Islet of Langerhans (tissue), 1 donor: ENCODE measurements at regions not wholly inside any gene's neighbourhood (a gene's known extent, or its start where the extent isn't known, plus 50 kb on each side); places are given as distances from the start of the nearest gene placed in this dataset.
A peak's percentile ranks its signal among the peaks of the same experiment; 100 is the strongest.

ENCODE experiments used
- FAIRE-seq: peaks from one replicate; lab custom pipeline; 2011; peaks lifted over from hg19 to GRCh38; lab: Jason Lieb, UNC

DNA sequence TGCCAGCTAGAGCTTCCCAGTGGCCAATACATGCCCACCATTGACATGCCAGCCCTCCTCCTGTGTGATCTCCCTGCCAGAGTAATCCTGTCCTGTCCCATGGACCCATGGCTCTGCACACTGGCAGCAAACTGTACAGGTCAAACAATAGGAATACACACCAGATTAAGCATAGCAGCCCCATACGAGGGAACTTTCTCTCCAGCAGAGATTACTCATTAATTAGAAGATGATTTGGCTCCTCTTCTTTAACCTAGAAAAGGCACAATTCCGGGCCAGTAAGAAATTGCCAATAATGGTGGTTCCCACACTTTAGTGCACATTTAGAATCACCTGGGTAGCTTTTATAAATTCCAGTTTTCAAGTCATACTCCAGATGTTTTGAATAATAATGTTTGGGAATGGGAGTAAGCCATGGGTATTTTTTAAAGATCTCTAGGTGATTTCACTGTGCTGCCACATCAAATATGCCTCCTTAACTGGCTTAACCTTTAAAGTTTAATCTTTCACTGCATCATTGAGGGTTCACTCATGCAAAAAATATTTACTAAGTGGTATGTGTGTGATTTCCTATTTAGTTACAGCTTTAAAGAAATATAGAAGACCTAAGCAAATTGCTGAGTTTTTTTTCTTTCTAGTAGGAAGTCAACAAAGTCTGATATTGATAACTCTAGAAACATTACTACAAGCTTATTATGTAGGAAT lies 277.6 kb upstream of the NWD2 start:
- FAIRE-seq: no peak

DNA sequence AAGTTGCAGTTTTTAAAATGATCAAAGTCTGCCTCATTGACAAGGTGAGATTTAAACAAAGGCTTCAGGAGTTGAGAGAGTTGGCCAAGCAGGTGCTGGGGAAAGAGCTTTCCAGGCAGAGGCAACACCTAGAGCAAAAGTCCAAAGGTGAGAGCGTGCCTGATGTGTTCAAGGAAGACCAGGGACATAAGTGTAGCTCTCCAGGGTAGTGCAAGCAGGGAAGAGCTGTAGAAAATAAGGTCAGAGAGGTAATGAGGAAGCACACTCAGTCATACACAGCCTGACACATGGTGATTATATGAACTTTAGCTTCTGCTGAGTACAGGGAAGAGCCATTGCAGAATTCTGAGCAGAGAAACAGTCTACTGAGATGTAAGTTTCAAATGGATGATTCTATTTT lies 265.0 kb upstream of the NWD2 start:
- FAIRE-seq: no peak

DNA sequence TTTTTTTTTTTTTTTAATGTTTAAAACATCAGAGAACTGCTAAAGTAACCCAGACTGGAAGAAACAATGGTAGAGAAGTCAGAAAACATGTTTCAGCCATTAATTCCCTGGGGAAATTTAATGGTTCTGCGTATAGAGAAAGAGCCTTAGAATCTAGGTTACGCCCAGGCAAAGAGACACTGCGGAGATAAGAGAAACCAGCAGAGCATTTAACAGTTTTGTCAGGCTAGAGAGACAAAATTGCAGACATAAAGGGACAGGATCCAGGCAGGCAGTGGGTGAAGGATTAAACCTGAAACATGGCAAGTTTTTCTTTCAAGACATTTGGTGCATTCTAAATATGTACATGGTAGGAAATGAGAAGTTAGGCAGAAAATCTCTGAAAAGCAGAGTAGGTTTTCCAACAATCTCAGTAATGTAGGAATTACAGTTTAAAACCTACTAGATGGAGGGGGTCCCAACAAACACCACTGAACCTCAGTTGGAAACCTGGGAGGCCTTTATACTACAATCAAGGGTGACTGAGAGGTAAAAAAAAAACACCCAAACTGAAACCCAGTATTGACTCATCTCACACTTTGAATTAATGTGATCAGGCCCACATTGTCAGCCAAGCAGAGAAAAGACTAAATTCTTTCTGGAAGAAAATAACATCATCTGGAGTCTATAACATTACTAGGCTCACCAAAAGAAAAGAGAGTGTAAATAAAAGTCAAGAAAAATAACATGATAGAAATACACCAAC lies 254.2 kb upstream of the NWD2 start:
- FAIRE-seq: no peak

DNA sequence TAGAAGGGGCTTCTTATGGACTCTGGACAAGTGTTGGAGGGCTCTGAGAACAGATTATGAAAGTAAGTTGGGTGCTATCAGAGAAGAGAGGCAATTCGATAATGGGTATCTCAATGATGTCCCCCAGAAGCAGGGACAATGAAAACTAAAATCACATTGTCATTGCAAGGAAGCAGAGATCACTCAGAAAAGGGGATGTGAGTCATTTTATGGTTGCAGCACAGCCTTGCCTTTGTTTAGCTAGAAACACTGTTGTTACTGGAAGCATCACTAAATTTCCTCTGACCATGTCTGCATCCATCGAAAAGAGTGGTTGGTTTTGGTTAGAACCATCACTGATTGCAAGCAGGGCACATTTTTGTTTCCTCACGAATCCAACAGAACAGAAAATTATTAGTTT lies 246.8 kb upstream of the NWD2 start:
- no peak for FAIRE-seq

DNA sequence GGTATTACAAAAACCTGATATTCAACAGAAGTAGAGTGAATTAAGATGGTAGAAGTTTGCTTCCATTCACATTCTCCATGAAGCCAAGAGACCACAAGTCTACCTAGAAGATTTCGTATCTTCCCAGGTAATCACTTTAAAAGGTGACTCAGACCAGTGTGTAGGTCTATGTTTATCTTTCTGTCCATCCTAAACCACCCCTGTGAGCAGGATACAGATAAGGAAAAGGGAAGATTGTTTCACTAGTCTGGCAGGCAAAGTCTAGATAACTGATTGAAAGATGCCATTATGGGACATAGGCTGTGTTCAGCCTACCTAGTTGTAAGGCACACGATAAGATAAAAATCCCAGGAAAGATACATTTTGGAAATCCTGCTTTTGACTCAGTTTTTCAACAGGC lies 244.3 kb upstream of the NWD2 start:
- no peak for FAIRE-seq

DNA sequence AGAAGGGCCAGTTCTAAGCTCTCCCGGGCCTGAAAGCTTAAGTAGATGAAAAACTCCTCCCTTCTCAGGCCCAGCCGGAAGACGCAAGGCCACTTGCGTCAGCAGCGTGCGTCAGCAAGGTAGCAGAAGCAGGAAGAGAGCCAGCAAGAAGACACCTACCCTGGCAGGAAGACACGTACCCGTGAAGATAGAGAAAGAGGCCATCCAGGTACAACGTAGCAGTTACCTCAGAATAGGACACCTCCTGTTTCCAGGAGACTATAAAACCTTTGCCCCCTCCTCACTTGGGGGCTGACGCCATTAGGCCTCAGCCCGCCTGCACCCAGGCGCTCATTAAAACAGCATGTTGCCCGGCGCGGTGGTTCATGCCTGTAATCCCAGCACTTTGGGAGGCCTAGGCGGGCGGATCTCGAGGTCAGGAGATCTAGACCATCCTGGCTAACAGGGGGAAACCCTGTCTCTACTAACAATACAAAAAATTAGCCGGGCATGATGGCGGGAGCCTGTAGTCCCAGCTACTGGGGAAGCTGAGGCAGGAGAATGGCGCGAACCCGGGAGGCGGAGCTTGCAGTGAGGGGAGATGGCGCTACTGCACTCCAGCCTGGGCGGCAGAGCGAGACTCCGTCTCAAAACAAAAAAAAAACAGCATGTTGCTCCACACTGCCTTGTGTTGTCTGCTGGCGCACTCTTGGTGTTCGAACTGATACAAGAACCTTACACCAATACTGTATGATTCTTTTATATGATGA lies 242.7 kb upstream of the NWD2 start:
- FAIRE-seq: no peak

DNA sequence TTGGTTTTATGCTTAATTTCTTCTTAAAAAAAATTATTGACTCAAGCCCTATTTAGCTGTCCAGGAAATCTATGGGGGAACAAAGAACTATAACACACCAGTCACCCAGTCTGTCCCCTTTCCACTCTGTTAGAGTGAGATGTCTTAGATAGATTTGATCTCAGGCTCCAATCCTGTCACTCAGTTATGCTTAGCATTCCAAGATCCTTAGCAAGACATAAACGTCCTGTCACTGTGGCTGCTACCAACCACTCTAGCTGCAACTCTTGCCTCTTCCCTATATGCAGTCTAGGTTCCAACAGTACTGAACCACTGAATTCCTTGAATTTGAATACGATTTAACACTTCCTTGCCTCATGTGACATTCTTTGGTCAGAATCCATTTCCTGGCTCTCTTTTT lies 241.9 kb upstream of the NWD2 start:
- no peak for FAIRE-seq

DNA sequence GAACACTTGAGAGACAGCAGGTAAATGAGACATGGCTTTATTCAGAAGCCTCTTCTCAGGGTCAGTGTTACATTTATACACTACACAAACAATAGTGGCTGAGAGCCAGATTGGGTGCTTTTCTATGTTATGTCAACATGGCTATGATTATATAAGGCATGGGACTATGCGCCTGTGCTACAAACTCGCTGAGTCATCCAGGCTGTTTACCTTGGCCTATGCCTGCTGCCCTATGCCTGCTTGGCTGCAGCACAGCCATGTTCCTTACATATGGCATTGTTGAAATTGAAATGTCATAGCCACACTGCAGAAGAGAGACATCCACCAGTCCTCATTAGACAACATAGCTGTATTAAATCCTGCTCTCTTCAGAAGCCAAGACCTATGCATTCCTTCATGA lies 236.3 kb upstream of the NWD2 start:
- FAIRE-seq: no peak

DNA sequence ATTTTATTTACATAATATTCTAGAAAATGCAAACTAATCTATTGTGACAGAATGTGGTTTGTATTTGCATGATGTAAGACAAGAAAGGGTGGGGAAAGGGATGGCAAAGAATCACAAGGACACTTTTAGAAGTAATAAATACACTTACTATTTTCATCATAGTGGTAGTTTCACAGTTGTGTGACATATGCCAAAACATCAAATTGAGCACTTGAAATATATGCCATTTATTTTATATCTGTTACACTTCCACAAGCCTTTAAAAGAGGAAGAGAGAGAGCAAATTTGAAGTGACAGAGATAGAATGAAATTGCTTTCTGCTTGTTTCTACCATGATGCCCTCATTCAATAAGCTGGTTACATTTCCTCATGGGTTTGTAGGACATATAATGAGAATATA lies 230.0 kb upstream of the NWD2 start:
- FAIRE-seq: no peak

DNA sequence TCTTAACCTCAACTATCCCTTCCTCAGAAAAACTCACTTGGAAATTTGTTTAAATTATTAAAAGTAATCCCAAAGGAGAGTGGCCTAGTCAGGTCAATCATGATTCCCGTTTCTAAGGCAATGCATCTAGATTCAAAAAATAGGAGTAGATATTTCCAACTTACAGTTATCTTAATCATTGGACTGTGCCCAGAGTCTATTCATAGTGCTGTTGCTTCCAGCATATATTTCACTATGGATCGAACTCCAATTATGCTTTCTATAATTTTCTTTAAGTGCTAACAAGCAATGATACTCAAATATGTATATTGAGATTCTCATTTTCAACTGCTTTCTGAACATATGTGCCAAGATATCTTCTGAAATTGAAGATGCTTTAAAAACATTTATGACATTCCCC lies 229.2 kb upstream of the NWD2 start:
- no peak for FAIRE-seq

DNA sequence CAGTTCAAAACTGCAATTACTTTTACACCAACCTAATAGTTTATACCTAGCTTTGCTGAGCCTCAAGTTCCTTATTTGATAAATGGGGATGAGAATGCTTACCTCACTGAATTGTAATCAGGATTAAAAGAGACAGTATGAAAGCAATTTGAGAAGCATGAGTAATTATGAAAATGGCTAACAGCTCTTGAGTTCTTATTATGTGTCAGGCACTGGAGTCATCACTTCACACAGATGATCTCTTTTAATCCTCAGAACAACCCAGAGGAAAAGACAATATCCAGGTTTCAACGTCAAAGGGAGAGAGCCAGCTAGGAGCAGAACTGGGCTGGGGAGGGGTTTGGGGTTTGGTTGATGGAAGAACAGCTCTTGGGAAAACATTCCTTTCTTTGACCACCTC lies 221.0 kb upstream of the NWD2 start:
- no peak for FAIRE-seq

DNA sequence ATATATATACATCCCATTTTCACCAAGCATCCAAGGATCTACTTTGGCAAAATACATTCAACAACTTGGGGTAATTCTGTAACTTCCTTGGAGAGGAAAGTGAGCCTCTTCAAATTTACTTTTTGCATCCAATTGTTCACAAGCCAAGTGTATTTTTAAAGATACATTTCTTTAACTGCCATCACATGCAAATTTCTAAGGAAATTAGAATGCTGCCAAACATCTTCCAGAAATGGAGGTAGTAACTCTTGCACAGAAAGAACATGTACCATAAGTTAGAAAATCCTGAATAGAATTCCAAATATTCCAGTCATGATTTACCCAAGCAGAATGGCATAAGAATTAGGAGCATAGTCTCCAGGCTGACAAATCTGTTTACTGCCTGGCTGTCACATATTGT lies 220.5 kb upstream of the NWD2 start:
- no peak for FAIRE-seq

DNA sequence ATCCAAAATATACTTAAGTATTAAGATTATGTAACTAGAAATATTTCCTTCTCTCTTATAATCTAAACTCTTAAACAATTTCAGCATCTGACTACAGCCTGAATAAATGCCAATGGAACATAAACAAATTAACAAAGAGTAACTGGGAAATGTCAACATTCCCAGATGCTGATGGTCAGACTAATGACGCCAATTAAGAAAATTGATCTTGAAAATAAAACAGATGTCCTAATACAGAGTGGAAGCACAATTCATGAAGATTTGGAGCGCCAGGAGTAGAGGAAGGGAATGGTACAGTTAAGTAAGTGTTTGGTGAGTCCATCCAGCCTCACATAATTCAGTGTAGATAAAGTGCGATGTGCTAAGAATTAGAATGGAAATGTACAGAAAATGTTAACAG lies 203.7 kb upstream of the NWD2 start:
- no peak for FAIRE-seq

DNA sequence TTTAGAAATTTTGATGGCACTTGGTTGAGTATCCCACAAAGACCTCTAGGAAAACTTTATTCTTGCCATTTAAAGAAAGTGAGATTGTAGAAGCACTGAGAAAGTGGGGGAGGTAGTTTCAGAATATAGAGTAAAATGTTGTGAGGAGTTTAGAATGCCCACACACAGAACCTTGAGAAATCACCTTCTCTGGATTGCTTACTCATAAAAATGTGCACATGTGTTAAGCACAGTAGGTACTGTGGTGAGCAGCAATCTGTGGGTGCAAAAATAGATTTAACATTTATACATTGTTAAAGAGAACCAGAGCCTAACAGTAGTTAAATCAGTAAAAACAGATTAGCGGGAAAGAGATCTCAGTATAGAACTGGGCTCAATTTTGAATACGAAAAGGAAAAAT lies 201.2 kb upstream of the NWD2 start:
- FAIRE-seq: no peak

DNA sequence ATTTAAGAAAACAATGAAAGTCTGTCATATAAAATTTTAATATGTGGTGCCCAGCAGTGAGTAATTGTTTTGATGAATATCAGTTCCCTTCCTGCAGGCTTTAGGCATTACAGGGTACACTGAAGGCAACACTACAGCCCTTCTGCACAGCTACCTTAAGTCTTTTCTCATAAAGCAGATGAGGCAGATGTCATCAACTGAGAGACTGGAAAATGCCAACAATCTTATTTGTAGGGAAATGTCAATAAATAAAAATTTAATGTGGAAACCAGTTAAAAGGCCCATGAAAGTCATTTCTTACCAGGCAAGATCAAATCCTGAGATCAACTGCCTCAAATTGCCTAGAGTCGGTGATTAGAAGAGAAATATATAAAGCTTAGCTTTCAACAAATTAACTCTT lies 193.4 kb upstream of the NWD2 start:
- FAIRE-seq: no peak

DNA sequence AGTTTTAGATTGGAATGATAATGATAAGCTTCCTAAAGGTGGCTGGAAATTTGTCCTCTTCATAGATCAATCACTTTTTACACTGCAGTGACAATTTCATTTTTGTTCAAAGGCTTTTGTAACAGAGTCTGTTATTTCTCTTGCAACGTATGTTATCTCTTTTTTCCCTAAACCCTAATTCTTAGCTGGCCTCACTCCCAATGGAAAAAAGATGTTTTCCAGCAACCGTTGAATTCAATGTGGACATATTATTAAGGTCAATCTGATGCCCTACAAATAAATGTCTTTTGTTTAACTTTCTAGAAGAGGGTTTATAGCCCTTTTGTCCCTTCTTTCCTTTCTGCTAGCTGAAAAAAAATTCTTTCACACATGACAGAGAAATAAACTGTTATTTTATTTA lies 192.7 kb upstream of the NWD2 start:
- no peak for FAIRE-seq

DNA sequence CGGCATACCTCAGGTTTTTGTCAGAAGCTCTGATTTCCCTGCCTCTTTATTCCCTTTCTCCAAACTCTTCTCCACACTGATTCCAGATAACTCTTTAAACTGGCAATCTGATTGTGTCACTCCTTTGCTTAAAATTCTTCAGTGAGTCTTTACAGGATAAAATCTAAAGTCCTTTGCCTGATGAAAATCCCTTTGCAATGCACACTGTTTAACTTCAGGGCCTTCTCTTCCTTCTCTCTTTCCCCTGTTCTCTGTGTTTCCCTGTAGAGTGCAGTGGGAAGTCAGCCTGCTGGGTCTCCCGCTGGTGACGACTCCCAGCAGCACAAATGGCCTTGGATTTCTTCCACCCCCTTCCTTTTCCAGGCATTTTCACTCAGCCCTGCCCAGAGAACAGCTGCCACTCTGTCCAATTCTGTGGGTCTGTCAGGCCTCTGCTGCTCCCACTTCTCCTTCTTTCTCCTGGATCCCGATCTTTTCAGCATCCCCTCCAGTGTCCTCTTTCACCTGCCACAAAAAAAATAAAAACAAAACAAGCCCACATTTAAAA lies 189.9 kb upstream of the NWD2 start:
- no peak for FAIRE-seq

DNA sequence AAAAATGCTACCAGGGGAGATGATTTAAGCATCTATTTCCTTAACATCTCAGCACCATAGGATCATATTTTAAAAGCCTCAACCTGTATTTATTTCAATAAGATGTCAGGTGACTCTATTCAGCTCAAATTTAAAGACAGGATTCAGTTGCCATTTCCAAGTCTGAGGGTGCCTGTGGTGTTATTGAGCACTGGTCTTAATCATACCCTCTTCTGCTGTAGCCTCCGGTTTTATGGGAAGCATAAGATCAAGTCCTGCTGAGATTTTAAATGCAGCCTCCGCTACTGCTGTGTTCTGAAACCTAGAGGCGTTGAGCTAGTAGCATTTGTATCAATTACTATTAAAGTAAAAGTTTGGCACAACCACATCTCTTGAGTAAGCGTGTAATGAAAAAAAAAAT lies 185.7 kb upstream of the NWD2 start:
- FAIRE-seq: no peak

DNA sequence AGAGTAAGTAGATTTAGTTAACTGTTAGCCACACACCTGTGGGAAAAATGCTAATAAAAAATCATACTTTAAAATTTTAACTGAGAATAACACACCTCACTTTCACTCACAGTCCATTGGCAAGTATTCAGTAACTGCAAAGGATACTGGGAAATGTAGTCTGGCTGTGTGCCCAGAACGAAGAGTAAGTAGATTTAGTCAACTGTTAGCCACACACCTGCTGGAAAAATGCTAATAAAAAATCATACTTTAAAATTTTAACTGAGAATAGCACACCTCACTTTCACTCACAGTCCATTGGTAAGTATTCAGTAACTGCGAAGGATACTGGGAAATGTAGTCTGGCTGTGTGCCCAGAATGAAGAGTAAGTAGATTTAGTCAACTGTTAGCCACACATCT lies 178.4 kb upstream of the NWD2 start:
- peak; percentile 70 for FAIRE-seq

DNA sequence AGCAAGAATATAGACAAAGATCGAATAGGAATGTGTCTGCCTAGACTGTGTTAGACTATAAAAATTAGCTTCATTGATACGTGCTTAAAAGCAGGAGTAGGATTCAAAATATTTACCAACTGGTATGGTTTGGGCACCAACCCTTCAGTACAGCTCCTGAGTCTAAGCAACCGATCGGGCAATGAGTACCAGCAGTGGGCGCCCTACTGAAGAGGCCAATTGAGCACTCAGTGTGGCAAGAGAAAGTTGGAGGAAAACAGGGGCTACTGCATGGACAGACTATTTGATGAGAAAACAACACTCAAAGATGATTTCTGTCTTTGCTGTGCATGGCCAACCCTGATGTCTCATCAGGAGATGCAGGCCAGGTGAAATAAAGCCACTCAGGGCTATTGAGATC lies 176.0 kb upstream of the NWD2 start:
- no peak for FAIRE-seq

DNA sequence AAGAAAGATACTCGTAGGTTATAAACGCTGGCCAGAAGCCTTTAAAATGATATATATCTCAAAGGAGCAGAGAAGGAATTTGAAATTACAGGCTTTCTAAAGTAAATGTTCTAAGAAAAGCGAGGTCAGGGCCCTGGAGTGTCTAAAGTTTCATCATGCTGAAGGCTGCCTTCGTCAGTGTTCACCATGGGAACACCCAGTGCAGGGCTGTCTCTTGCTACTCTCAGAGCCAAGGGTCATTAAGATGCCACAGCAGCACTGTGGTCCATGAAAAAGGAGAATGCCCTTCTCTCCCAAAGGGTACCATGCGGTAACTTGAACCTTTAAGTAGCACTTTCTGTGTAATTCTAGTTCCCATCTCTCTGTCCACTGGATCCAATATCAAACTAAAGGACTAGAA lies 174.5 kb upstream of the NWD2 start:
- no peak for FAIRE-seq

DNA sequence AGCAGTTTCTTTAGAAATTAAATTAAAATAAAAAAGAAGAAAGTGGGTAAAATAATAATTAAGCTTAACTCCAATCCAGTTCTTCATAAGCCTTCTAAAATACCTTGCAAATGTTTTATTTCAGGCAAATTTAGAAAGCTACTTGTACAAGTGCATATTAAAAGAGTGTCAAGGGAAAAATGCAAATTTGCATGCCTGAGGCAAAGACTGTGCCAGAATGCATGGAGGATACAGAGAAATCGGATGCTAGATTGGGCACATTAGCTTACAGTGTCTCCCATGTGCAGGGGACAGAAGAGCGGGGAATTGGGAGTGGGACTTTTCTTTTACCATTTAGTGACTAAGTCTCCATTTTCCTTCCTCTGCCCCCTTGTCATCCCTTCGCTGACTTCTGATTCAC lies 173.0 kb upstream of the NWD2 start:
- FAIRE-seq: no peak

DNA sequence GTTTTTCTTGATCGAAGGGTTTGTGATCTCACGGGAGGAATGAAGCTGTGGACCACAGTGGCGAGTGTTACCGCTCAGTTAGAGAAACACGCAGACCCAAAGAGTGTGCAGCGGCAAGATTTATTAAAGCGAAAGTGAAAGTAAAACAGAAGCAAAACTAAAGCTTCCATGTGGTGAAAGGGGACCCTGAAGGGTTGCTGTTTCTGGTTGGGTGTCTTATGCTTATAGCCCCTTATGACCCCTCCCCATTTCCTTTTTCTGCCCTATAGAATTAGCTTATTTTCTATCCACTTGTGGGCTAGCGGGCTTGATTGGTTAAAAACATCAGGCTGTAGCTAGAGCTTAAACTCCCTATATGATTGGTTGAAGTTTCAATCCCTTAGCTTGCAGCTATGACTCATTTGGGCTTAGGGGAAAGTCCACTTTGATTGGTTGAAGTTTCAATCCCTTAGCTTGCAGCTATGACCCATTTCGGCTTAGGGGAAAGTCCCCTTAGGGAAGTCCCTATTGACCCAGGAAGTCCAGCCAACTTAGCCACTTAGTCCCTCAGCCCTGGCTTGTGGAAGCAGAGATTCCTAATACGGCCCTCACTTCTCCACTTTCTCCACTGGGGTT lies 171.2 kb upstream of the NWD2 start:
- no peak for FAIRE-seq
